ENCODE measurements at regions not wholly inside any gene's neighbourhood (a gene's known extent, or its start where the extent isn't known, plus 50 kb on each side); places are given as distances from the start of the nearest gene placed in this dataset.

GRCh38 chr4:36426741-36427140 lies 145.3 kb downstream of the DTHD1 start:
- TF ChIP-seq CTCF (IDR thresholded peaks at IDR 0.05) = no peak
- TF ChIP-seq POLR2A (IDR thresholded peaks at IDR 0.05) = no peak

All from sigmoid colon (tissue), 3 donors.